ENCODE measurements at regions not wholly inside any gene's neighbourhood (a gene's known extent, or its start where the extent isn't known, plus 50 kb on each side); places are given as distances from the start of the nearest gene placed in this dataset.
"Not testable (repeated sequence)": the region's sequence is repeated elsewhere in the genome, so short reads cannot be mapped to it uniquely, and the experiment has no call there.

GRCh38 chr5:60517094-60517694 is 182.8 kb downstream of the DEPDC1B start:
- no peak for DNase-seq

DNA sequence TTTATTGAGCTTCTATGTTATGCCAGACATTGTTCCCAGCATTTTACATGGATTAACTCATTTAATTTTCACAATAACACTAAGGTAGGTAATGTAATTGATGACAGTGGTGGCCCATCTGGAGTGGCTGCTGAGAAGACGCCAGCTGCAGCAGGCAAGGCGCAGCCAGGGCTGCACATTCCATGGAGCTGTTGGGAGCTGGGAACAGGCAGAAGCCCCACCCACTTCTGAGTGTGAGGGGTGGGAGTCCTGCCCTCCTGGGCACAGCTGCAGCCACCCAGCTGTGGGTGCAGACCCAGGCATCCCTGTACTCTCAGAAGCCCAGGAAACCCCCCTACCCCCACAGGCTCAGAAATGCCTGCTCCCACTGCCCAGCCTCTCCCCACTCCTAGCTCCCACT is 183.3 kb downstream of the DEPDC1B start:
- no peak for DNase-seq

- DNase-seq, result peak; percentile 40 to 47
Observed at GRCh38 chr5:60514152-60514551, 185.8 kb downstream of the DEPDC1B start.

DNA sequence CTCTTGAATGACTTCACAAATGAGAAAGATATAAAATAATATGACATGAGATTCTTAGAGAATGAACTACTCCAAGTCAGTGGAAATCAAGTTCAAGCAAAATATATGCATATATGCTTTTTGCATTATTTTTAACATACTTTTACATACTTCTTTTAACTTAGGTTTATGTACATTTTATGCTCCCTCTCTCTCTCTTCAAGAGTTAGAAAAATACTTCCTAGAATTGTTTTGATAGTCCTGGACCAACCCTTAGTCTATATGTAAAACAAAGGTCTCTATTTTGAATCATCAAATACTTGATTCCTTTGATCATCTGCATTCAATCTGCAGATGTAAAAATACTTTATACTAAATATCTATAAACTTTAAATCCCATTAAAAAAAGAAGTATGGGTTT is 187.8 kb downstream of the DEPDC1B start:
- DNase-seq, result no peak

DNA sequence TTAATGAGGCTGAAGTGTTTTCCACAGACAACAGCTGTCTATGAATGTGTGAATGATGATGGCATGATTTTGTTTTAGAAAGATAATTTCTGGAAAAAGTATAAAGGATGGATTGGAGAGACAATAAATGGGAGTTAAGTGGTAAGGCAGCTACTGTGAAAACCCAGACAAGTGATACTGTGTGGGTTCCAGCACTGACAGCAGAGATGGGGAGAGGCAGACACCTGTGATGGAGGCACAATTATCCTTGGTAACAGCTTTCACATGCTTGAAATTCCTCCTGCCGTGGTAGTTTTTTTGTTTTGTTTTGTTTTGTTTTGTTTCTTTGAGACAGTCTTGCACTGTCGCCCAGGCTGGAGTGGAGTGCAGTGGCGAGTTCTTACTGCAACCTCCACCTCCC is 189.3 kb downstream of the DEPDC1B start:
- no peak for DNase-seq

GRCh38 chr5:60510049-60510448 is 189.9 kb downstream of the DEPDC1B start:
- no peak for DNase-seq

DNA sequence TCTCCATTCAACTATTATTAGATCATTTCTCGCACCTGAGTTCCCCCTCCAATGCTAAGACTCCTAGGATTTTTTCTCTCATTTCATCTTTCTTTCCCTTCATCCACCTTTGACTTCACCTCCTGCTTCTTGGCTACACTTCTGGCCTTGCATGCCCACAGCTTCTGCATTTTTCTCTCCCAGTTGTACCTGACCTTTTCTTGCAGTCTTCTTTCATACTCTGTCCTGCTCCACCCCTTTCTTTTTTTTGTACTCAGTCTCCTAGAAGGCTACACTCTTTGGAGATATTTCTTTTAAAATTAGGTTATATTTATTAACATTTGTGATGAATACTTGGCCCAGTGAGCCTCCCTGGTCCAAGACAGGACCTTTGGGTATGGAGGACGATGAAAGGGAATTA is 190.4 kb downstream of the DEPDC1B start:
- no peak for DNase-seq

DNA sequence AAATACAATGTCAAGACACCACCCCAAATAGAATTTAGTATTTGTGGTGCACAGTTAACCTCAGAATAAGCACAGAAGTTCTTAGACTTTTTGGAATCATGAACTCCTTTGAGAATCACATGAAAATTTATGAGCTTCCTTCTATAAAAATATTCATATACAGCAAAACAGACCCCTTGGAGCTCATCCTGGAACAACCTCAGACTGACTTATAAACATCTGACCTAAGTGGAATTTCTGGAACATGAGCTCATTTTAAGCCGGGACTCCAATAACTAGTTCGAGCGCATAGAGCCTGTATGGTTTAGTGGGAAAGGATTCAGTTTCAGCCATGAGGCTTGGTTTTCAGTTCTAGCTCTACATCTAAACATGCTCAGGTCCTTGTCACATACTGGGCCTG is 192.3 kb downstream of the DEPDC1B start:
- no peak for DNase-seq

DNA sequence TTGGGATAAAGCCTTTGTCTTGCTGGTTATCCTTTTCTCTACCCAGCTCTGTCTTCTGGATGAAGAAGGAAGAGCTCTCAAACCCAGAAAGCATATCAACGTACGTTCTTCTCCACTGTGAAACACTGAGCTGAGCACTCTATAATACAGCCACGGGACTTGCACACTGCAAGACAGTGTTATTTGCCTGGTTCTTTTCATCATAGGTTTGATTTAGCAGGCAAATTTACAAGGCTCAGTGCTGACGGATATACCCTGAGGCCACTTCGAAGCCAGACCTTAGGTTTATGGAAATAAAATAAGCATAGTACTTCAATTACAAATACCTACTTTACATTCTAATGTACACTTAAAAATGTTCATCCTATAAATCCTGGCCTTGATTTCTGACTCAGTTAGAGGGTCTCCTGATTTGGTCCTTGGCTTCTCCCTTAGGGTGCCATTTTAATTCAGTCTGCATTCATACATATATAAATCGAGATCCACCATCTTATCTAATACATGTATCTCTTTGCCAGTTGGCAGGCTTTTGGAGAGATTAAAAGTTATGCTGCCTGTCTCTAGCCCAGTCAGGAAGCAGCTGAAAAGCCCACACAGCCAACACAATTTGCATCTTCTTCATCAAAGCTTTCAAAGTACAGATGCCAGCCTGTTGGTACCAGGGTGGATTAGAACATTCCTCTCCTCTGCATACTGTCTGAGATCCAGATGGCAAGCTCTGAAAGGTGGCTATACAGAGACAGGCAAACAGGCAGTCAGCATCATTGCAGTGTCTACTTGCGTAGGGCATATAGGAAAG is 194.4 kb downstream of the DEPDC1B start:
- DNase-seq, result no peak

DNA sequence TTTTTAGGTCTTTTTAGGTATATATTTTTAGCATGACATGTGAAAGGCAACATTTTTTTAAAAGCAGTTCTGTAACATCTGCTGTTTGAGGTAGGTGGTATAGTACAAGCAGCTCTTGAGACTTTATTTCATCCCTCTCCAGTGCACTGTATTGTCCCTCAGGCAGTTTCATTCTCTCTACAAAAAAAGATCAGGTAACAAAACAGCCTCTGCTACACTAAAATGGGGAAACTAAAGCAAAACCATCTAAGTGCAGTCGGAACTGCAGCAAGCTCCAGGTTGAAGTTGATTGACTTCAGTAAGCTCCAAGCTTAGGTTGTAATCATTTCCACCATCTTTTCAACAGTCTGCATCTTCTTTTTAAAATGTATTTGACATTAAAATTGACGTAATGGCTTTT is 195.6 kb downstream of the DEPDC1B start:
- DNase-seq, result no peak

DNA sequence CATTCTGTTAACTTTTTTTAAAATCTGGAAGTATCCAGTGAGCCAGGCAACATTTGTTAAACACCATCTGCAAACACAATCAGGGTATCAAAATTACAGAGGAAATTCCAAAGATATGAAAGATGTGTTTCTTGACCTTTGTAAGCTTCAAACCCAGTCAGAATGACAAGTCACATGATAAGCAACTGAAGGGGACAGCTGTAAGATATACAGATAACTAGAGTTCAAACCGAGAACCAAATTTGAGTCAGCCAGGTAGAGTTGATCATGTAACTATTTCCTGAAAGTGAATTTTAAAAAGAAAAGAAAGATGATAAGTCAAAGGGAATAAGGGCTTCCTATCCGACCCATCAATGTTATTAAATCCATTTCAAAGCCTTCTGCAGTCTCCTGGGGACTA is 196.2 kb downstream of the DEPDC1B start:
- no peak for DNase-seq

DNA sequence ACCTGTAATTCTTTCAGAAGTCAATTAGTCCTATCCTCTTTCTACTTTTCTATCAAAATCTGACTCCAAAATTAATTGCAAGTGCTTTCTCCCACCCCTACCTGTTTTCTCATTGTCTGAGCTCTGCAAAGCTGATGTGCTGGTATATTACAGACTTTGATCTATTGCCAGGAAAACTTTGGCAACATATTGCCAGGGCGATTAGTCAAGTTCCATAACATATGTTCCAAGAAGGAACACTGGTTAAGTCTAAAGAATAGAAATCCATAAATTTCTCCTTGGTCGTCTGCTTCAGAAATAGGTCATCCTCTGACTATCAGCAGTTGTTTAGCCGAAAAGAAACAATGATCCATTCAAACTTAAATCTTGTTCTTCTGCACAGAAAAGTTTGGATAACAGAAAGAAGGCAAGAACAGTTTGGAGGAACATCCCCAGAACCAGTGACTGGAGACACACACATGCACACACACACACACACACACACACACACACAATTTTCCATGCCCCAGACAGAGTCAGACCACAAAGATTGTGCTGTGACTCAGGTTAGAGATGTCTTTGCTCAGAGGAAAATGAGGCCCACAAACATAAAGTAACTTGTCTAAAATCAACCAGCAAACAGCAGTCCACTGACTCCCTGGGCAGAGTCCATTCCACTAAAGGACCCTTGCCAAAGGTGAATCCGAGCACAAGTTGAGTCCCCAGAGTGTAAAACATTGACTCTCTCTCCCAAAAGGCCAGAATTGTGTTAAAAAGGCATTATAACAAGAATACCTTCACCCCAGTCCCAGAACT is 202.1 kb downstream of the DEPDC1B start:
- no peak for DNase-seq

DNA sequence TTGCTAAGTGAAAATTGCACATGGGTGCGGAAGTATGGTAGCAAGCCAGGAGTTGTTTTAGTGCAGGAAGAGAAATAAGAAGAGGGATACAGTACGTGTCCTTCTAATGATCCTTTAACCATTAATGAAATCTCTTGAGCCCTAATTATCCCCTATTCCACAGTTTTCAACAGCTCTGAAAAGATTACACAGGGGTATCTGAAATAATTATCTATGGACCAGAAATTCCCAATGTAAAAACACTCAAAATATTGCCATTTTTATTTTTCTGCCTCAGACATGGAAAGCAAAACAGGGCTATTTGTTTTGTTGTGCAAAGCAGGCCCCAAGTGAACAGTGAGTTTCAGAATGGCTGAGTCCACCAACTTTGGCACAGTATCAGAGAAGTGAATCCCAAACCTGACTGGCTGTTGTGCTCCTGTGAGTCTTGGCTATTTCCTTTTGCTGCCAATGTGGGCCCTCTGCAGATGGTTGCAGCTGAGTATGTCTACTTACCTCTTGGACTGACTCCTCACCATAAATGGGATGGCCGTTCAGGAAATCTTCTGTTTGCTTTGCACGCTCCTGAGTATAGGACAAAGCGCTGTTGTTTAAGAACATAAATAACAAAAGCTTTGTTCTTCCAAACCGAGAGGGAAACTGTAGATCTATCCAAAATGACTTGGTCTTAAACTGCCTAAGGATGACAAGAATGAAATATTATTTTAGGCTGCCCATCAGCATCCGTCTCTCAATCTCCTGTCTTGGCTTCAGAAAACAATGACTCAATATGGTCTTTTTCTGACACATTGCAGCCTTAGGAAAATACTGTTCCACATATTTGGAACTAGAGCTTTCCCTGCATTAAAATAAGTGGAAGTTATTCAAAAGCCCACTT is 204.1 kb downstream of the DEPDC1B start:
- DNase-seq, result no peak

DNA sequence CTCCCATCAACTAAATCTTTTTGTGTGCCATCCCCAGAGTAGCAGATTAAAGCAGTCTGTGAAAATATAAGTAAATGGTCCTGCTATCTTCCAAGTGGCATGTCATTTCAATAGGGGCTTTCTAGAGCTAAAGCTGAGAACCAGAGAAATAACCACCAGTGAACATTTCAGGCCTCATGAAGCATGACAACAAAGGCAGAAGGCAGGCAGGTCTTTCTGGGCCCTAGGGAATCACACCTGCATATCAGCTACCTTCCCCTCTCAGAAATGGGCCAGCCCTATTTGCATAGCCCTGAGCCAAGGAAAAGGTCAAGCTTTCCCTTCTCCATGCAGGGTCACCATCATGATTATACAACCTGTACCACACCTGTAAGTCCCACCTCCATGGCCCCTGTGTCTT is 205.3 kb downstream of the DEPDC1B start:
- no peak for DNase-seq

GRCh38 chr5:60494144-60494543 is 205.8 kb downstream of the DEPDC1B start:
- DNase-seq, result no peak

- DNase-seq, result no peak
Observed at GRCh38 chr5:60493372-60493771, 206.6 kb downstream of the DEPDC1B start.

- no peak for DNase-seq
Observed at GRCh38 chr5:60492958-60493357, 207.0 kb downstream of the DEPDC1B start.

DNA sequence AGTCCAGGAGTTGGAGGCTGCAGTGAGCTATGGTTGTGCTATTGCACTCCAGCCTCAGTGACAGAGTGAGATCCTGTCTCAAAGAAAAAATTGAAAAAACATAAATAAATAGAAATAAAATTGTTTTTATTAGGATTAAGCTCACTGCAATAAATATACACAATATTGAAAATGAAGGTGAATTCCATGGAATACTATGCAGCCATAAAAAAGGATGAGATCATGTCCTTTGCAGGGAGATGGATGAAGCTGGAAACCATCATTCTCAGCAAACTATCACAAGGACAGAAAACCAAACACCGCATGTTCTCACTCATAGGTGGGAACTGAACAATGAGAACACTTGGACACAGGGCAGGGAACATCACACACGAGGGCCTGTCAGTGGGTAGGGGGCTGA is 207.6 kb downstream of the DEPDC1B start:
- DNase-seq, result not testable (repeated sequence)

DNA sequence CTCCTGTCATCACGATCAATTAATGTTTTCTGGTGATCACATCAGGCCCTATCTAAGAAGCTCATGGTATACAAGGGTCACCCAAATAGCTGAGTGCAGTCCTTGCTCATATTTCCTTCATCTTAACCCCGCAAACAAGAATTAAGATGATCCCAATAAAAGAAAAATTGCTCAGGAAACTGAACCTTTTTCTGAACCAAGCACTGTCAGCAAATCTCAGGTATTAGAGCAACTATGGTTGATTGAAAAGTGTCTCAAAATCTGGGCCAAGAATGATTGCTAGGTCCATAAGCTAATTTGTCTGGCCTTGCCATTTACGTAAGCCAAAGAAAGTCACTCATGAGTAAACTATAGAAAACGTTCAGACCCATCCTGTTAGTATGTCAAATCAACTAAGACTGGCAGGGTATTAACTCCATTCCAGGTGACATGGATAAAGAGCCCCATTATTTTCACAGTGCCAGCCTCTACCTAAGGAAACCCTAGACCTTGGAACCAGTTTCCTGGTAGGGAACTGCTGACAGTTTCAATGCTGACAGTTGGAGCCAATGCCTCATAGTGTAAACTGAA is 209.3 kb downstream of the DEPDC1B start:
- DNase-seq, result no peak

DNA sequence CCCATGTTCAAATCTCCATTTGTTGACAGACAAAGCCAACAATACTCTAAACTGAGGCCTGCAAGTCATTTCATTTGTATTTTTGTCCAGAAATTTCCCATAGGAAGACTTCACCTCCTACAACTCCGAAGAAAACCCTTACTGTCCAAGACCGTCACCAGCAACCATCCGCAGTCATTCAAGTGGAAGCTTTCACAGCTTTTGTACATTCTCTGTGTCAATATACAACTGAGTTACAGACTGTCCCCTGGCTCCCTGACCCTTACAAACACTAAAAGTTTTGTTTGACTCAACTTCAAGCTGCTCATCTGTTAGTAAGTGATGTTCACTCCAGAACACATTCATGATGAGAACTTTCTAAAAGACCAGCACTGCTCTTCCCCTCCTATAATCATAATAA is 210.1 kb downstream of the DEPDC1B start:
- DNase-seq, result no peak

GRCh38 chr5:60489377-60489776 is 210.6 kb downstream of the DEPDC1B start:
- DNase-seq, result no peak

DNA sequence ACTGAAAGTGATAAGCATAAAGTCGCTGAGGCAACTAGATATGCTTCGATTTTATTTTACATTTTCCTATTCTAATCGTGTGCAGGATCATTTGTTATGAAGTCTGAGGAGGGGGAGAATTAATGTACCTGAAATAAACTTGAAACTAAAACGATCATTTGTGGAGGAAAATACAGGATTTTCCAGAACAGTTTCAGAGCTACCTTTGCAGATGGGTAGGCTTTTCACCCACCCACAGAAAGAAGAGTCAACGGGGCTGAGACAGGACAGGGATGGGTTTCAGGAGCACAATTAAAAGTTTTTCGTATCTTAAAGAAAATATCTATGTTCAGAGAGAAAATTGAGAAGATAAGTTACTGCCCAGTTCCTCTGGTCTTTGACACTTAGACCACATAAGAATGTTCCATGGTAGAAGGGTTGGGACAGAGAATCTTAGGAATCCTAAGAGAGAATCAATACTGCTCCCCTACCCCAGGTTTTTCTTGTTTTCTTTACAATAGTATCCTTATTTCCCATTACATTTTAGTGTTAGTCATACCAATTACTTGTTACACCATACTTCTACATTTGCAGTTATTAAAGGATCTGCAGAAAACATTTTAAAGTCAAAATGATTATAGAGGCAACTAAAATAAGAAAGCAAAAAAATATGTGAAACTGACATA is 211.4 kb downstream of the DEPDC1B start:
- DNase-seq, result no peak

Measured in Kasumi-1 (cell line).